Trophoblast cell (in vitro differentiated cells and primary cell): ENCODE measurements at regions not wholly inside any gene's neighbourhood (a gene's known extent, or its start where the extent isn't known, plus 50 kb on each side); places are given as distances from the start of the nearest gene placed in this dataset.
"Not testable (repeated sequence)": the region's sequence is repeated elsewhere in the genome, so short reads cannot be mapped to it uniquely, and the experiment has no call there.

Source experiments
- DNase-seq, 2 donors: peaks; one replicate each; pipeline ENCODE4 v3.0.0-alpha.2; 2016
- H2AFZ ChIP-seq: 2 replicates; pipeline ENCODE4 v1.6.1; 2013; ENCODE audit warnings: low read length, moderate library complexity, mild to moderate bottlenecking; ENCODE audit not compliant: insufficient read depth, poor library complexity
- H2AK5ac ChIP-seq: 2 replicates; pipeline ENCODE4 v1.6.1; 2013; ENCODE audit warnings: mild to moderate bottlenecking, low read length
- H2BK120ac ChIP-seq: 2 replicates; pipeline ENCODE4 v1.6.1; 2013; ENCODE audit warnings: low read length, mild to moderate bottlenecking, moderate library complexity; ENCODE audit not compliant: insufficient read depth, poor library complexity
- H2BK12ac ChIP-seq: 2 replicates; pipeline ENCODE4 v1.6.1; 2013; ENCODE audit warnings: mild to moderate bottlenecking, low read length, moderate library complexity
- H2BK5ac ChIP-seq: 2 replicates; pipeline ENCODE4 v1.6.1; 2013; ENCODE audit warnings: low read length, low read depth, moderate library complexity, mild to moderate bottlenecking; ENCODE audit not compliant: poor library complexity
- H3K14ac ChIP-seq: 2 replicates; pipeline ENCODE4 v1.6.1; 2013; ENCODE audit warnings: mild to moderate bottlenecking, low read length
- H3K18ac ChIP-seq: 2 replicates; pipeline ENCODE4 v1.6.1; 2013; ENCODE audit warnings: mild to moderate bottlenecking, low read length
- H3K23ac ChIP-seq: 2 replicates; pipeline ENCODE4 v1.6.1; 2013; ENCODE audit warnings: low read length
- H3K27ac ChIP-seq: 2 replicates; pipeline ENCODE4 v1.5.1; 2013; ENCODE audit warnings: low read depth, mild to moderate bottlenecking, inconsistent platforms, low read length, moderate library complexity
- H3K27me3 ChIP-seq: 2 replicates; pipeline ENCODE4 v1.6.1; 2013; ENCODE audit warnings: inconsistent platforms, mild to moderate bottlenecking, low read length, moderate library complexity; ENCODE audit not compliant: insufficient read depth
- H3K36me3 ChIP-seq, 2 experiments: 1 replicate in 1 of 2; 2 replicates in 1 of 2; pipeline ENCODE4 v1.6.1; 2013; ENCODE audit warnings: low read length in 2 of 2, mild to moderate bottlenecking in 2 of 2, moderate library complexity in 1 of 2; ENCODE audit not compliant: insufficient read depth in 2 of 2, control insufficient read depth in 1 of 2
- H3K4ac ChIP-seq: 2 replicates; pipeline ENCODE4 v1.6.1; 2013; ENCODE audit warnings: low read depth, mild to moderate bottlenecking, low read length, moderate library complexity
- H3K4me1 ChIP-seq, 2 experiments: 1 replicate in 1 of 2; 2 replicates in 1 of 2; pipeline ENCODE4 v1.6.1; 2013; ENCODE audit warnings: low read length in 2 of 2, mild to moderate bottlenecking in 2 of 2, moderate library complexity in 1 of 2; ENCODE audit not compliant: insufficient read depth in 2 of 2, control insufficient read depth in 1 of 2
- H3K4me2 ChIP-seq: 2 replicates; pipeline ENCODE4 v1.6.1; 2013; ENCODE audit warnings: inconsistent platforms, mild to moderate bottlenecking, low read length, moderate library complexity
- H3K4me3 ChIP-seq: 2 replicates; pipeline ENCODE4 v1.5.1; 2013; ENCODE audit warnings: mild to moderate bottlenecking, low read depth, low read length, inconsistent platforms
- H3K79me1 ChIP-seq: one replicate; pipeline ENCODE4 v1.6.1; 2013; ENCODE audit warnings: low read length
- H3K79me2 ChIP-seq: 2 replicates; pipeline ENCODE4 v1.6.1; 2013; ENCODE audit warnings: low read length, mild to moderate bottlenecking; ENCODE audit not compliant: control insufficient read depth, insufficient read depth, poor library complexity
- H3K9ac ChIP-seq: 2 replicates; pipeline ENCODE4 v1.6.1; 2013; ENCODE audit warnings: mild to moderate bottlenecking, low read length
- H3K9me3 ChIP-seq: 2 replicates; pipeline ENCODE4 v1.6.1; 2013; ENCODE audit warnings: low read depth, mild to moderate bottlenecking, control low read depth, inconsistent platforms, low read length; ENCODE audit not compliant: insufficient read depth
- H4K12ac ChIP-seq: 2 replicates; pipeline ENCODE4 v1.6.1; 2013; ENCODE audit warnings: low read depth, mild to moderate bottlenecking, low read length, moderate library complexity
- H4K8ac ChIP-seq: 2 replicates; pipeline ENCODE4 v1.6.1; 2013; ENCODE audit warnings: low read depth, mild to moderate bottlenecking, low read length, moderate library complexity
- H4K91ac ChIP-seq: one replicate; pipeline ENCODE4 v1.6.1; 2013; ENCODE audit warnings: low read depth, mild to moderate bottlenecking, low read length, moderate library complexity
- WGBS: extraction: QIAGEN DNeasy Blood & Tissue Kit; methylation state at CpG from one replicate; pipeline ENCODE4 v1.1.7; 2013; ENCODE audit warnings: missing lambda C conversion rate; ENCODE audit not compliant: insufficient read length, insufficient coverage; ENCODE audit errors: extremely low coverage; 5-methylcytosine and 5-hydroxymethylcytosine counted together

GRCh38 chr2:166750624-166751023, 137.7 kb upstream of the XIRP2 start:
- no peak overlapping the region for H3K4me2 ChIP-seq
- no peaks in the 10 kb centered on the region for H3K79me1 ChIP-seq
- no peaks in the 10 kb centered on the region for H3K36me3 ChIP-seq
- no peaks in the 10 kb centered on the region for H3K79me2 ChIP-seq
- no peak overlapping the region for H4K8ac ChIP-seq
- H3K18ac ChIP-seq, result no peak overlapping the region
- no peak overlapping the region for H2BK12ac ChIP-seq
- H4K91ac ChIP-seq, result no peak overlapping the region
- H3K4me3 ChIP-seq, result no peak overlapping the region
- no peak overlapping the region for H2AFZ ChIP-seq
- no peaks in the 10 kb centered on the region for H3K9me3 ChIP-seq
- no peak overlapping the region for H2BK5ac ChIP-seq
- no peak overlapping the region for H3K27ac ChIP-seq
- H3K14ac ChIP-seq, result no peak overlapping the region
- no peak overlapping the region for H2BK120ac ChIP-seq
- WGBS, result no CpG with 5 or more reads among the region's 1 CpG
- no peak overlapping the region for H2AK5ac ChIP-seq
- DNase-seq, result no peak
- H4K12ac ChIP-seq, result no peak overlapping the region
- H3K27me3 ChIP-seq, result no peaks in the 10 kb centered on the region
- H3K4ac ChIP-seq, result no peak overlapping the region
- no peaks in the 10 kb centered on the region for H3K4me1 ChIP-seq
- no peak overlapping the region for H3K23ac ChIP-seq
- H3K9ac ChIP-seq, result no peak overlapping the region

DNA sequence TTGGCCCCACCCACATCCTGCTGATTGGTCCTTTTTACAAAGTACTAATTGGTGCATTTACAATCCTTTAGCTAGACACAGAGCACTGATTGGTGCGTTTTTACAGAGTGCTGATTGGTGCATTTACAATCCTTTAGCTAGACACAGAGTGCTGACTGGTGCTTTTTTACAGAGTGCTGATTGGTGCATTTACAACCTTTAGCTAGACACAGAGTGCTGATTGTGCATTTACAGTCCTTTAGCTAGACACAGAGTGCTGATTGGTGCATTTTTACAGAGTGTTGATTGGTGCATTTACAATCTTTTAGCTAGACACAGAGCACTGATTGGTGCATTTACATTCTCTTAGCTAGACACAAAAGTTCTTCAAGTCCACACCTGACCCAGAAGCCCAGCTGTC, 144.2 kb upstream of the XIRP2 start:
- not testable (repeated sequence) for DNase-seq, H3K79me1 ChIP-seq, H2BK120ac ChIP-seq, H3K4me1 ChIP-seq, H3K27me3 ChIP-seq, H3K36me3 ChIP-seq, H4K8ac ChIP-seq, H3K4me2 ChIP-seq, H3K9ac ChIP-seq, H3K4ac ChIP-seq, H4K12ac ChIP-seq, H3K79me2 ChIP-seq, H3K18ac ChIP-seq, H3K27ac ChIP-seq, H3K14ac ChIP-seq, H3K23ac ChIP-seq, H4K91ac ChIP-seq, H3K4me3 ChIP-seq, H2BK12ac ChIP-seq, H2BK5ac ChIP-seq, H2AFZ ChIP-seq, H2AK5ac ChIP-seq
- peaks cover 20% of the 10 kb centered on the region for H3K9me3 ChIP-seq
- no CpG with 5 or more reads among the region's 1 CpG for WGBS

DNA sequence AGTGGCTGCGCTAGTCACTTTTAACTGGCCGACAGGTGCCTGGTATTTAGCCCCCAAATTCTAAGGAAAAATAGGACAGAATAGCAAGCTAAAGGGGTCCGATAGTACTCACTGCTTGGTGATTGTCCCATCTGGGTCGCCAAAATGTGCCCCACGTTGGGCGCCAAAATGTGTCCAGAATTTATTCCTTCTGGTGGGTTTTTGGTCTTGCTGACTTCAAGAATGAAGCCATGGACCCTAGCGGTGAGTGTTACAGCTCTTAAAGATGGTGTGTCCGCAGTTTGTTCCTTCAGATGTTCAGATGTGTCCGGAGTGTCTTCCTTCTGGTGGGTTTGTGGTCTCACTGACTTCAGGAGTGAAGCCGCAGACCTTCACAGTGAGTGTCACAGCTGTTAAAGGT, 144.8 kb upstream of the XIRP2 start:
- not testable (repeated sequence) for H3K18ac ChIP-seq, H3K4me3 ChIP-seq, H2BK12ac ChIP-seq, H2AFZ ChIP-seq, H4K12ac ChIP-seq, H3K23ac ChIP-seq, H3K27ac ChIP-seq, DNase-seq, H2AK5ac ChIP-seq, H3K36me3 ChIP-seq, H4K91ac ChIP-seq, H3K9ac ChIP-seq, H2BK120ac ChIP-seq, H3K4me1 ChIP-seq, H3K14ac ChIP-seq, H2BK5ac ChIP-seq, H3K27me3 ChIP-seq, H3K79me1 ChIP-seq, H3K79me2 ChIP-seq, H4K8ac ChIP-seq, H3K4me2 ChIP-seq, H3K4ac ChIP-seq
- WGBS, result no CpG with 5 or more reads among the region's 10 CpGs
- peaks cover 23% of the 10 kb centered on the region for H3K9me3 ChIP-seq

- no peaks in the 10 kb centered on the region for H3K36me3 ChIP-seq
- H2BK12ac ChIP-seq, result no peak overlapping the region
- H2AFZ ChIP-seq, result no peak overlapping the region
- no CpG with 5 or more reads among the region's 2 CpGs for WGBS
- no peak overlapping the region for H4K91ac ChIP-seq
- no peak overlapping the region for H2BK120ac ChIP-seq
- H4K8ac ChIP-seq, result no peak overlapping the region
- H3K9ac ChIP-seq, result no peak overlapping the region
- H3K79me1 ChIP-seq, result no peaks in the 10 kb centered on the region
- no peak overlapping the region for H3K14ac ChIP-seq
- H2AK5ac ChIP-seq, result no peak overlapping the region
- no peak for DNase-seq
- H3K4me1 ChIP-seq, result no peaks in the 10 kb centered on the region
- no peaks in the 10 kb centered on the region for H3K79me2 ChIP-seq
- no peak overlapping the region for H4K12ac ChIP-seq
- H3K27ac ChIP-seq, result no peak overlapping the region
- no peak overlapping the region for H3K4ac ChIP-seq
- H3K27me3 ChIP-seq, result no peaks in the 10 kb centered on the region
- no peak overlapping the region for H3K4me2 ChIP-seq
- no peak overlapping the region for H2BK5ac ChIP-seq
- H3K4me3 ChIP-seq, result no peak overlapping the region
- no peak overlapping the region for H3K23ac ChIP-seq
- H3K9me3 ChIP-seq, result peaks cover 2% of the 10 kb centered on the region
- H3K18ac ChIP-seq, result no peak overlapping the region
Observed at GRCh38 chr2:166727095-166727494, 161.2 kb upstream of the XIRP2 start.
